HG03571 (cell line): ENCODE measurements at regions not wholly inside any gene's neighbourhood (a gene's known extent, or its start where the extent isn't known, plus 50 kb on each side); places are given as distances from the start of the nearest gene placed in this dataset.

Experiments used
- ATAC-seq: cut with Tn5 transposase; IDR thresholded peaks from one replicate; pipeline ENCODE4 v1.9.1; 2021; ENCODE audit not compliant: unreplicated experiment

DNA sequence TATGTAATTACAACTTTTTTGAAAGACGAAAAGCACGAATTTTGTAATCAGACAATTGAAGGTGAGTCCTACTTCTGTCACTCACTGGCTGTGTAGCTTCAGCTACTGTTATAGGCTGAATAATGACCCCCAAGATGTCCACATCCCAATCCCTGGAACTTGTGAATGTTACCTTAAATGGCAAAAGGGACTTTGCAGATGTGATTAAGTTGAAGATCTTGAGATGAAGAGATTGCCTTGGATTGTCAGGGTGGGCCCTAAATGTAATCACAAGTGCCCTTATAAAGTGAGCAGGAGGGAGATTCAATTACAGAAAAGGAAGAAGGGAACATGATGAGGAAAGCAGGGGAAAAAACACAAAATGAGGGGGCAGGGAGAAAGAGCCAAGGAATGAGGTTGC is 326.2 kb upstream of the MSX2 start:
- no peak for ATAC-seq

- no peak for ATAC-seq
Measured at GRCh38 chr5:174399411-174399810, 325.0 kb upstream of the MSX2 start.

DNA sequence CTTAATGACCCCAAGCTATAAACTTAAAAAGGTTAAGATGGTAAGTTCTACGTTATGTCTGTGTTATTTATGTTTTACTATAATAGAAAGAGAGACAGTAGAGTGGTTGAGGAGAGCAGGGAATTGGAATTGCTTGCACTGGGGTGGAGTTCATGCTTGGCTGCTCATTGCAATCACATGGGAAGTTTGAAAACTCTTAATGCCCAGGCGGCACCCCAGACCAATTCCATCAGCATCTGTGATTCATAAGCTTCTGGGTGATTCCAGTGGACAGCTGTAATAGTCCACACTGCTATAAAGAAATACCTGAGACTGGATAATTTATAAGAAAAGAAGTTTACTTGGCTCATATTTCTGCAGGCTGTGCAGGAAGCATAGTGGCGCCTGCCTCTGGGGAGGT is 323.9 kb upstream of the MSX2 start:
- ATAC-seq: no peak

DNA sequence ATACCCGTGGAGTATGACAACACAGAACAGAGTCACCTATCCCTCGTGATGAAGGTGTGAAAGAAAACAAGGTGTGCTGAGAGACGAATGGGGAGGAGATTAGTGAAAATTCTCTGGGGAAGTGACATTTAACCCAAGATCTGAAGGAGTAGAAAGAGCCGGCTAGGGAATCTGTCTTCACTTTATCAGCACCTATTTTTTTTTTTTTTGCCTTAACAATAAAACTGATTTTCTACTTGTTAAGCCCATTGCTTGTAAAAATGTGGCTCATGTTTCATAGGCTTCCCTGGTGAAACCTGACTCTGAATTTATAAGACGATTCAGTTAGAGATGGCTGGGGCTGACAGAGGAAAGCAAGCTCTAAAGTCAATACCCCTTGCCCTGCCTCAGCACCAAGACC is 322.6 kb upstream of the MSX2 start:
- no peak for ATAC-seq

DNA sequence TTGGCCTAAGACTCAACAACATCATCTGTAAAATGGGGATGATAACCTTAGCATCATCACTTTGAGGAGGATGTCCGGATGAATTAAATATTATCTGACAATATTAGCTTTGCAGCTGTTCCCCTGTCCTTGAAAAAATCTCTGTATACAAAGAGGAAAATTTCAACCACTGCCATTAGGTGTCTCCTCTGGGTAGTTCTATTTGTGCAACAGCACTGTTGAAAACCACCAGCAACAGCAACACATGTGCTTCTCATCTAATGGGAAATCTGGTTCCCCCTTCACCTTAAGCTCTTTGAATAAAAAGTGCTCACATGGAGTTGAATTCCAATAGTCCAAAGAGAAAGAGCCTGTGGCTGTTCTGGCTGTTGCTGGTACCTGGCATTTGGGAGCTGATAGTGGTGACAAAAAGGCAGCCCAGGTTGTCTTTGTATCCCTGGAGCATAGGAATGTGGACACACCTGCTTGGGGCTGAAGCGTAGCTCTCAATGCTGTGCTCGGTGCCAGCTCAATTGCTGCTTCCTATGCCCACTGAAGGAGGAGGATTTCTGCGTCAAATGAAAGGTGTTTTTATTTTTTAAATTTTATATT is 322.1 kb upstream of the MSX2 start:
- no peak for ATAC-seq

DNA sequence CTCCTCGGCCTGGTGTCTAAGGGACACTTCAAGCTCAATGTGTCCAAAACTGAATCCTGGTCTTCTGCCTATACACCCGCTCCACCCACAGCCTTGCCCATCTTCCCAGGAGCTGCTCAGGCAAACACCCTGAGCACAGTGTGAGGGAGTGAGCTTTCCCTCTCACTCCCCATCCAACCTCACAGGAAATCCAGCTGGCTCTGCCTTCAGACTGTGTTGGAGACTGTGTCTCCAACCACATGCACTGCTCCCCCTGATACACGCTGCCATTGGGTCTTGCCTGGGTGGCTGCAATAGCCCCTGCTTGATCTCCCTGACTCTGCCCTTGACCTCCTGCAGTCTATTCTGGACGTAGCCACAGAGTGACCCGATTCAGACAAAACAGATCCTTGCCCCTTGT is 319.5 kb upstream of the MSX2 start:
- no peak for ATAC-seq

DNA sequence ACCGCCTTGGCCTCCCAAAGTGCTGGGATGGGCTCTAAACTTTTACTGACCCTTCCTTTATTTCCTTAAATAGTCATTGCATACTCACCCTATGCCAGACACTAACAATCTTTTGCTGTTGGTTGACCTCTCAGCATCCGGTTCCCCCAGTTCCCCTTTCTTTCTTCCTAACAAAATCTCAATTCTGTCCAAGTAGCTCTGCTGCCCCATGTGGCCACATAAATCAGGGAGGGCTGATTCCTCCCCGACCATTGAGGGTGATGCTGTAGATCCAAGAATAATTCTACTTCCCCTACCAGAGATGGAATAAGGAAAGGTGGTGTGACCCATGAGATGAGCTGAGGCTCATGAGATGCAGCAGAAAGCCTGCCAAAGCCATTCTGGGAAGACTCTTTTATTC is 315.3 kb upstream of the MSX2 start:
- no peak for ATAC-seq

GRCh38 chr5:174409971-174410370 is 314.4 kb upstream of the MSX2 start:
- ATAC-seq: no peak

- no peak for ATAC-seq
Measured at GRCh38 chr5:174410716-174411478, 313.5 kb upstream of the MSX2 start.

GRCh38 chr5:174411479-174411819 is 312.9 kb upstream of the MSX2 start:
- ATAC-seq: no peak

GRCh38 chr5:174412374-174412773 is 312.0 kb upstream of the MSX2 start:
- ATAC-seq: no peak

DNA sequence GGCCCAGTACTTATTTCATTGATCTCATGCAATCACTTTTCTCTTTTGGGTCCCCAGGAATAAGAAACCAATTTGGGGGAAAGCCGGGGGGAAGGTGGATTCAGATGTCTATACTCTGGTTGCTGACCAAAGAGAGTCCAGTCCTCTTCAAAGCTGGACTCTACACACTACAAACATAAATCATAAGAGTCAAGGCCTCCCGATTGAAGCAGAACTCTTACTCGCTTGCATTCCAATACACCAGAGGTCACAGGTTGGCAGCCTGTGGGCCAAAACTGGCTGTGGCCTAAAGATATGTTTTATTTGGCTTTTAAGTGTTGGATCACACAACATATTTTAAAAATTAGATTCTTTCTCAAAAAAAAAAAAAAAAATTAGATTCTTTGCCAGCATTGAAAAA is 311.4 kb upstream of the MSX2 start:
- no peak for ATAC-seq

- no peak for ATAC-seq
Measured at GRCh38 chr5:174413567-174414314, 310.6 kb upstream of the MSX2 start.

- ATAC-seq: no peak
Measured at GRCh38 chr5:174414315-174414710, 310.1 kb upstream of the MSX2 start.

DNA sequence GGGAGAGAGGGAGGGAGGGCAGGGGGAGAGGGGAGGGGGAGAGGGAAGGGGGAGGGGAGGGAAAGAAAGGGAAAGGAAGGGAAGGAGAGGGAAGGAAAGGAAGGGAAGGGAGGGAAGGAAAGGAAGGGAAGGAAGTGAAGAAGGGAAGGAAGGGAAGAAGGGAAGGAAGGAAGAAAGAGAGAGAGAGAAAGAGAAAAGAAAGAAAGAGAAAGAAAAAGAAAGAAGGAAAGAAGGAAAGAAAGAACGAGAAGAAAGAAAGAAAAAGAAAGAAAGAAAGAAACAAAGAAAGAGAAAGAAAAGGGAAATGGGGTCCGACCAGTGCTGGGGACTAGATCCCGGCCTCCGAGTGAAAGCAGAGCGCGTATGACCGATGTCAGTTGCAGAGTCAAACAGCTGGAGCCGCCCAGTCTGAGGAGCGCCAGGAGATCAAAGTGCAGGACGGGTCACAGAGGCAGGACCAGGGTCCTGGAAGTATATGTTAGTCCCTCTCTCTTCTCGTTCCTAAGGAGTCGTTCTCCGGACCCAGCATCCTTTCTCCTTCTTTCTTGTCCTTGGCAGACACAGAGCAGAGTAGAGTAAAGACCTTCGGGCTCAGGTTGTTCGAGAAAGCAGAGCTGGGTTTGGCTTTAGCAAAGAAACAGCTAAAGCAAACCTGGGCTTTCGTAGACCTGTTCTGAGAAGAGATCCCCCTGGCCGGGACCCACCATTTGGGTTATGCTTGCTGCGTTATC is 305.4 kb upstream of the MSX2 start:
- no peak for ATAC-seq

- no peak for ATAC-seq
Measured at GRCh38 chr5:174419540-174420132, 304.7 kb upstream of the MSX2 start.

- ATAC-seq: no peak
Measured at GRCh38 chr5:174420651-174421407, 303.6 kb upstream of the MSX2 start.

GRCh38 chr5:174421408-174421805 is 303.0 kb upstream of the MSX2 start:
- no peak for ATAC-seq

GRCh38 chr5:174423558-174423957 is 300.8 kb upstream of the MSX2 start:
- ATAC-seq: no peak

- ATAC-seq: no peak
Measured at GRCh38 chr5:174424219-174425053, 299.9 kb upstream of the MSX2 start.
